Spinal cord (tissue), 9 donors: ENCODE measurements at regions not wholly inside any gene's neighbourhood (a gene's known extent, or its start where the extent isn't known, plus 50 kb on each side); places are given as distances from the start of the nearest gene placed in this dataset.
A peak's percentile ranks its signal among the peaks of the same experiment; 100 is the strongest.

Experiments used
- DNase-seq, 6 donors: peaks; one replicate each; pipeline versions ENCODE4 v3.0.0 to v3.0.0-alpha.2; 2013 to 2015; ENCODE audit warnings: low spot score in 6 of 6, low read depth in 4 of 6
- H3K27ac ChIP-seq: one replicate; pipeline ENCODE4 v1.5.1; 2013; ENCODE audit warnings: low read depth, low read length, control low read depth
- H3K27me3 ChIP-seq: one replicate; pipeline ENCODE4 v1.6.1; 2013; ENCODE audit warnings: low read length; ENCODE audit not compliant: control insufficient read depth, insufficient read depth
- H3K36me3 ChIP-seq: one replicate; pipeline ENCODE4 v1.6.1; 2013; ENCODE audit warnings: low read length; ENCODE audit not compliant: control insufficient read depth, insufficient read depth
- H3K4me1 ChIP-seq: one replicate; pipeline ENCODE4 v1.6.1; 2013; ENCODE audit warnings: low read length; ENCODE audit not compliant: control insufficient read depth, insufficient read depth
- H3K4me3 ChIP-seq: one replicate; pipeline ENCODE4 v1.5.1; 2013; ENCODE audit warnings: low read depth, low read length, control low read depth
- H3K9me3 ChIP-seq: one replicate; pipeline ENCODE4 v1.6.1; 2013; ENCODE audit warnings: low read length; ENCODE audit not compliant: control insufficient read depth, insufficient read depth
- WGBS: methylation state at CpG from one replicate; pipeline ENCODE4 v1.1.5; 2013; ENCODE audit warnings: missing lambda C conversion rate; ENCODE audit not compliant: insufficient coverage; 5-methylcytosine and 5-hydroxymethylcytosine counted together
- donor health status: healthy.

DNA sequence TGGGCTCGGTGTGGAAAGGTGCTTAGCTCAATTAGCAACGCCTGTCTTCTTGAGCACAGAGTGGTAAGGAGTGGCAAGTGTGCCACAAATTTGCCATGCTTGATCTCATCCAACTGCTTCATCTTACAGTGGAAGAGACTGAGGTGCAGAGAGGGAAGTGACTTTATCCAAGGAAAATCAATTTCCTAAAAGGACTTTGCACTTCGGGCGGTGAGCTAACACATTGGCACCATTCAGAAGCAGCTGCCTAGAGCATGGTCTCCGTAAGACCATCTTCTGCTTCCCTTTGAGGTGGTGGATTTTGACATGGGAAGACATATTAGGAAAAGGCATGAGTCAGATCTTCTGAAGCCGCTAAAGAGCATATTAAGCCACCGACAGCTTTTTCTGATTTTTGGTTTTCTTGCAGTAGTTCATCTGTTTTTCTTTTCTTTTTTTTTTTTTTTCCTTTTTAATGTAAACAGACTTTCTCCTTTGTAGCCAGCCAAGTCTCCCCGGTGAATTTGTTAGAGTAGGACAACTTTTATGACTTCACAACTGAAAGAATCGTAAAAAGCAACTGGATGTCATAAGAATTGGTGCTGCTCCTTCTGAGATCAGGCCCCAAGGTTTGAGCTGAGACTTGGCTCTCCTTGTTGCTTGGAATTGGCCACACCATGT is 273.2 kb downstream of the CDC5L start:
- H3K4me3 ChIP-seq, result no peak overlapping the region
- no peaks in the 10 kb centered on the region for H3K36me3 ChIP-seq
- H3K9me3 ChIP-seq, result peaks cover 2% of the 10 kb centered on the region
- H3K4me1 ChIP-seq, result peaks cover 30% of the 10 kb centered on the region
- DNase-seq, result no peak
- H3K27ac ChIP-seq, result no peak overlapping the region
- H3K27me3 ChIP-seq, result peaks cover 8% of the 10 kb centered on the region
- WGBS, result 67% methylated on average over 6 of the region's 9 CpGs

DNA sequence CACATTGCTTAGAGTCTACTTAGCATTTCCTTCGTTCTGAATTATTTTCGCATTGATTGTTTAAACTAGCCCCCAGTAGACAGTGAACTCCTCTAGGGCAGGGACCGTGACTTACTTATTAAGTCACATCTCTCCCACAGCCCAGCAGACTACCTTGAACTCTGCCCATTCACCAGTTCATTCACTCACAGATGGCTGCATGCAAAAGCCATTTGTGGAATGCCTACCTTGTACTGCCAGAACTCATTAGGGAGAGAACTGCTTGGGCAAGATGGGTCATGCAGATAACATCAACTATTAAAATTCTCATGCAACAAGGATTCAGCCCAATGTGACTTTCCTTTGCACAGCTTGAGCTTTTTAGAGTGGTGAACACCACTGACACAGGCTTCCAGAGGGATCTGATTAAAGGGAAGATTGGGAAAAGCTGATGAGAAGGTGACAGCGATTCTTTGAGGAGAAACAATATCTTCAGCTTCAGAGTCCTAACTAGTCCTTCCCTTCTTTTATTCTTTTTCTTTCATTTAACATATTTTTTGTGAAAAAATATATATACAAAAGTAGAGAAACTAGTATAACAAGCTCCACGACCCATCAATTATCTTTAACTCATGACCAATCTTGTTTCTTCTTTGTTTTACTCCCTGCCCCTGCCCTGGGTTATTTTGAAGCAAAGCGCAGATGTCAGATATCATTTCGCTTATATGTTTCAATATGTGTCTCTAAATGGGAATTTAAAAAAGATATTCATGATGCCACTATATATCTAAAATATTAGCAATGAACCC is 273.9 kb downstream of the CDC5L start:
- Histone ChIP-seq H3K4me3 (no peak overlapping the region), H3K4me1 (peaks cover 26% of the 10 kb centered on the region), H3K9me3 (peaks cover 2% of the 10 kb centered on the region), H3K27ac (no peak overlapping the region), H3K36me3 (no peaks in the 10 kb centered on the region), H3K27me3 (peaks cover 8% of the 10 kb centered on the region)
- WGBS, result 75% methylated on average over 3 of the region's 7 CpGs
- DNase-seq, result peak in 1 of 6 donors; percentile 32

DNA sequence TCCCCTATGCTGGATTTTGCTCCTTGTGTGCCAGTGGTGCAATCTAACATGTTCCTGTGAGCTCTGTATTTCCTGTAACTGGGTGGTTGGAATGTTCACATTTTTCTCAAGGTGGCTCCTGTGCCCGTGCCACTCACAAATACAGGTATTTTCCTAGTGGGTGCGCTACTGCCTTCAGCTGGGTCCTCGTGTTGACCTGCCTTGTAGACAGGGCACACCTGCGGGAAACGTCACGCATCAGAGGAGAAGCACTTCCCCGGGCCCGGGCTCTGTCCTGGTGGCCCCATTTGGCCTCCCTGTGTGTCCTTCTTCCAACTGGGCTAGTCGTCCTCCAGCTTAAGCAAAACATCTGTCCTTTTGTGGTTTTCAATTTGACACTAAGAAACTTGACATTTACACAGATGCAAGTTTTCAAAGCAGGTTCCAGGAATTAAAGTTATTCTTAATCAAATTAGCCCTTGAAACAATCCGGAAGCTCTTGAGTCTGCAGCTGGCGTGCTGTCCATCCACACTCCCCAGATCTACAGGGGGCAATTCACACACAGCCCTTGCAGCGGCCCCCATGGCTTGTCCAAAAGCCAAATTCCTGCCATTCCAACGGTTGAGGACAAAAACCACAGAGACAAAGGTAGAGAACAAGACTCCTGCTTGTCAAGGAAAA is 275.1 kb downstream of the CDC5L start:
- no peak overlapping the region for H3K4me3 ChIP-seq
- H3K9me3 ChIP-seq, result peaks cover 2% of the 10 kb centered on the region
- 30% methylated on average over 13 of the region's 13 CpGs for WGBS
- no peaks in the 10 kb centered on the region for H3K36me3 ChIP-seq
- no peak overlapping the region for H3K27ac ChIP-seq
- peak in 1 of 6 donors; percentile 48 for DNase-seq
- H3K27me3 ChIP-seq, result peaks cover 8% of the 10 kb centered on the region
- peaks cover 21% of the 10 kb centered on the region for H3K4me1 ChIP-seq

DNA sequence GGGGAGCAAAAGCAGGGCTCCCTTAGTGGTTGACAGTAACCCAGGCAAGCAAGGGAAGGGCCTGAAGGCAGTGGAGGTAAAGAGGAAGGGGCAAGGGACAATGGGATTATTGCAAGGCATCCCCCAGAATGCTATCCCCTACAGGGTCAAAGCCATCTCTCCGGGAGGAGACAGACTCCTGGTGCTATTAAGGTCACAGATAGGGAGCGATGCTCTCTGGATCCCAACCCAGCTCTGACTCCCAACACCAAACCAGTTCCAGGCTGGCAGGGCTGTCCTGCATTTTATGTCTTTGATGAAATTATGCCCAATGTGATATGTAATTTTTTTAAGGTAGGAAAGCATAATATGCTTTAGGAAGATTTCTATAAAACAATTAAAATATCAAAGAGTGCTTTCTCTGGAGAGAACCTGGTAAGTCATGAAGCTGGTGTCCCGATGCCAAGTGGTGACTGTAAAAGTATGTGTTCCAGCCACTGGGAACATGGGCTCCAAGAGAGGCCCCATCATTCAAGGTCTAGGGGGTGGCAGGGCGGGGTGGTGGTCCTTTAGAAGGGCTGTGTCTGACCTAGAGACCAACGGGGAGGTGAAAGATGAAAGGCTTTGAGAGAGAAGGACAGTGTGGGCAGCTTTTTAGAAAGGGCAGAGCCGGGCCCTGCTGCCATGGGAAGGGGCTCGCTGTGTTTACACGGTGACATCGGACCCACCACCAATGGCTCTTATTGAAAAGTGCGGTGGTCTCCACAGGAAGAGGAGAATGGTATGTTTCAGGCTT is 276.5 kb downstream of the CDC5L start:
- no peaks in the 10 kb centered on the region for H3K9me3 ChIP-seq
- no peaks in the 10 kb centered on the region for H3K36me3 ChIP-seq
- DNase-seq, result no peak
- no peak overlapping the region for H3K4me3 ChIP-seq
- H3K27me3 ChIP-seq, result peaks cover 8% of the 10 kb centered on the region
- whole genome bisulfite sequencing, result 67% methylated on average over 3 of the region's 10 CpGs
- H3K4me1 ChIP-seq, result peaks cover 20% of the 10 kb centered on the region
- H3K27ac ChIP-seq, result no peak overlapping the region

DNA sequence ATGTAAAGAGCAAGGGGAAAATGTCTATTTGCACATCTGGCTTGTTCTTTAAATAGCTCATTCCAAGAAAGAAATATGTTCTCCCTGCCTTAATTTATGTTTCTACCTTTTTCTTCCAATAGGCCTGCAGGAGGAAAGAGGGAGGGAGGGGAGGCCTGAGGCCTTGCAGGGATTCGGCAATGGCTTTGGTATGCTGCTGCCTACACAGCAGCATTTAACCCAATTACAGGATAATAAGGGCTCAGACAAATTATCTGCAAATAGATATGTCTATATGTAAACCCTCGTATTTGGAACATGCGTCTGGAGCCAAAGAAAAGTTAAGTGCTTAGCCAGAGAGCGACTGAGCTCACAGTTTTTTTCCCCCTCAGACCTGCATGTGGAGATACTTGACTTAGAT is 277.2 kb downstream of the CDC5L start:
- no peaks in the 10 kb centered on the region for H3K9me3 ChIP-seq
- peak in 1 of 6 donors; percentile 68 for DNase-seq

DNA sequence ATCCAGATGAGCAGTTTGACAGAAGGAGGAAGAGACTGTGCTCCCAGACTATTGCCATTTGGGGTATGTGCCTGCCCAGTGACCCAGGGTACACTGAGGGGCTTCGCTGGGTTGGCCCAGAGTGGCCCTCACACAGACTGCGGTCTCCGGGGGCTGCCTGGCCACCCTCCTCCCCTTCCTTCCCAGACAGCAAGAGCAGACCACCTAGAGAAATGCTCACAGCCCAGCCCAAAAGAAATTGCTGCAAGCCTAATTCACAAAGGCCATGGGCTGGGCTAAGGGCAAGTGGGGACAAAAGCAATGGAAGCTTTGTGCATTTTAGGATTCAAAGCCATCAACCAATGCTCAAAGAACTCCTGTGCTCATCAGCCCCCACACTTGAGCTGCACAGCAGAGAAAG is 277.6 kb downstream of the CDC5L start:
- WGBS, result 100% methylated on average over 1 of the region's 3 CpGs
- Histone ChIP-seq H3K27me3 (peaks cover 8% of the 10 kb centered on the region), H3K4me3 (no peak overlapping the region), H3K36me3 (no peaks in the 10 kb centered on the region), H3K9me3 (no peaks in the 10 kb centered on the region), H3K27ac (no peak overlapping the region), H3K4me1 (peaks cover 20% of the 10 kb centered on the region)
- DNase-seq, result no peak

More for the DNA sequence above, 277.2 kb downstream of the CDC5L start:
- H3K4me3 ChIP-seq, result no peak overlapping the region
- H3K4me1 ChIP-seq, result peaks cover 20% of the 10 kb centered on the region
- no peak overlapping the region for H3K27ac ChIP-seq
- no CpG with 5 or more reads among the region's 4 CpGs for WGBS
- H3K27me3 ChIP-seq, result peaks cover 8% of the 10 kb centered on the region
- H3K36me3 ChIP-seq, result no peaks in the 10 kb centered on the region

DNA sequence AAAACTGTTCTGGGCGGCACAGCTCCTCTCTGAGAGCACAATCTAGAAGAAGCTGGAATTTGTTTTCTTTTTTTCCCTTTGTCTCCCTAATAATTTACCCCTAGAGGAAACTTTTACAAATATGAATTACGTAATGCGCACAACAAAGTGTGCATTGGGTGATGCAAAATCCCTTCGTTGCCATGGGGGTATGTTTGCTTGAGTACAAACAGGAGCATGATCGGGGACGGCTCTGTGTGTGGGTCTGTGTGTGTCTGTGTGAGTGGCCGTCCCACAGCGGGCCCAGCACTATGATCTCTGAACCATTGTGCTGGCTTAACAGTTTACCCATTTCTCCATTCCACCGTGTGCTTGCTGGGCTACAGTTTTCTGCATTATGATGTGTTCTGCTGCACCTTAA is 278.2 kb downstream of the CDC5L start:
- no peaks in the 10 kb centered on the region for H3K36me3 ChIP-seq
- H3K9me3 ChIP-seq, result no peaks in the 10 kb centered on the region
- H3K4me1 ChIP-seq, result peaks cover 20% of the 10 kb centered on the region
- no peak overlapping the region for H3K27ac ChIP-seq
- H3K4me3 ChIP-seq, result no peak overlapping the region
- no CpG with 5 or more reads among the region's 9 CpGs for WGBS
- DNase-seq, result no peak
- H3K27me3 ChIP-seq, result peaks cover 8% of the 10 kb centered on the region

DNA sequence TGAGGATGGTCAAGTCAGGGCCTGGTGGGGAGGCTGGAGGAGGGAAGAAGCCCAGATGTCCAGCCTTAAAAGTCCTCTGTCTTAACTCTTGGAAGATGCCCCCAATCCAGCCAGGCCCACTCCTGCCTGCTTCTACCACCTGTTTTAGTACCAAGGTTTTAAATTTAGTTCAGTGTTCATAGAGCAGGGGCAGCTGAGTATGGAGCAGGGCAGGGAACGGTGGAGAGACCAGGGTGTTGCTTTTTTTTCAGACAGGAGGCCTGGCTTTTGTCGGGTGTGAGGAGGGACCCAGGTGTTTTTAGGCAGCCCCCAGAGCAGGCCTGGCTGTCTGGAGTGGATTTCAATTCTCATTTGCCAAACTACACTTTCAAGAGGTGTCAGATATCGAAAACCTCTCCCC is 278.8 kb downstream of the CDC5L start:
- 80% methylated on average over 2 of the region's 3 CpGs for WGBS
- Histone ChIP-seq H3K27me3 (peaks cover 8% of the 10 kb centered on the region), H3K27ac (no peak overlapping the region), H3K4me3 (no peak overlapping the region), H3K9me3 (no peaks in the 10 kb centered on the region), H3K36me3 (no peaks in the 10 kb centered on the region), H3K4me1 (peaks cover 20% of the 10 kb centered on the region)
- no peak for DNase-seq

DNA sequence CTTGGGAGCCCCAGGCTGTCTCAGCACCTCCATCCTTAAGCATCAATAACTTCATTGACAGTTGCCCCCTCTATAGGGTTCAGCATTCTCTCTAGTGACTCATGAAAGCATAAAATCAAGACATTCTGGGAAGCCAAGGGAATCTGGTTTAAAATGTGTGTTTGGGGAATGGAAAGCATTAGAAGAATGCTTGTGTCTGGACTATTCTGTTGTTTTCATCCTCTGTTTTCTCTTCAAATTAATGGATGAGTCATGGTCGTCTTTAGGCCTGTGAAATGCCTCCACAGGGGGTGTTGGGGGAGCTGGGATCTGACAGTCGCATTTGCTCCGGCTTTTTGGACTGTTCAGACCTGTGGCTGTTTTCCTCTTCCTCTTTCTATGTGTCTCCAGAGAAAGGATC is 279.7 kb downstream of the CDC5L start:
- Histone ChIP-seq H3K9me3 (no peaks in the 10 kb centered on the region), H3K4me1 (peaks cover 20% of the 10 kb centered on the region), H3K27me3 (peaks cover 8% of the 10 kb centered on the region), H3K36me3 (no peaks in the 10 kb centered on the region), H3K4me3 (no peak overlapping the region), H3K27ac (no peak overlapping the region)
- DNase-seq, result no peak
- 60% methylated on average over 1 of the region's 3 CpGs for WGBS
